ENCODE measurements at regions not wholly inside any gene's neighbourhood (a gene's known extent, or its start where the extent isn't known, plus 50 kb on each side); places are given as distances from the start of the nearest gene placed in this dataset.

DNA sequence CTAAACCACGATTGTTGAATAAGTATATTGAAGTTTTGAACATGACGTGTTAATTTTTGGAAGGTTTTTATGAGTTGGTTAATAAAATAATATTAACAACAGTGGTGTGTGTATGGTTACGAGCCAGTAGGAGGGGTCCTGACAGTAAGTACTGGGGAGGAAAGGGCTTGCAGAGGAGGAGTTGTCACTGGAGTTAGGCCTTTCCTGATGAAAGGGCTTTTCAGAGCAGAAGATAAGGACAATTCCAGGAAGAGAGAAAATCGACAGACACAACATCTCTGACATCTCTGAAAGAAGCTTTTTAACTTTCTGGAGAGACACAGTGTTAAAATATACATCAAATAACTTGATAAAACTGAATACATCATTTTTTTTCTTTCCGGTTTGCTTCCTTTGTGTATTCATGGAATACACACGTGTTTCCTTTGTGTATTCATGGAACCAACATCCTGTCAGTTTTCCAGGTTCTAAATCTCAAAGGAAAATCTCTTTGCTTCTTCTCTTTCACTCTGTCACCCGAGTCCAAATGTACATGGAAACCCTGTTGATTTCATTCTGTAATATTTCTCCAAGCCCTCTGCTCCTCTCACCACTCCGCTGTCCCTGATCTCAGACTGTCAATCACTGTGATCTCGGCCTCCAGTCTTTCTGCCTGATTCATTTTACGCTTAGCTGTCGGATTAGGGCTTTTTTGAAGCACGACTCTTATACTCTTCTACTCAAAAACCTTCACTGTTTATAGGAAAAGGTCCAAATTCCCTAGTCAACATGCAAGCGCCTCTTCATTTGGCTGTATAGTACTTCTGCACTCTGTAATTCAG lies 374.4 kb downstream of the DLEU7 start:
- TF ChIP-seq, protein P1, sequence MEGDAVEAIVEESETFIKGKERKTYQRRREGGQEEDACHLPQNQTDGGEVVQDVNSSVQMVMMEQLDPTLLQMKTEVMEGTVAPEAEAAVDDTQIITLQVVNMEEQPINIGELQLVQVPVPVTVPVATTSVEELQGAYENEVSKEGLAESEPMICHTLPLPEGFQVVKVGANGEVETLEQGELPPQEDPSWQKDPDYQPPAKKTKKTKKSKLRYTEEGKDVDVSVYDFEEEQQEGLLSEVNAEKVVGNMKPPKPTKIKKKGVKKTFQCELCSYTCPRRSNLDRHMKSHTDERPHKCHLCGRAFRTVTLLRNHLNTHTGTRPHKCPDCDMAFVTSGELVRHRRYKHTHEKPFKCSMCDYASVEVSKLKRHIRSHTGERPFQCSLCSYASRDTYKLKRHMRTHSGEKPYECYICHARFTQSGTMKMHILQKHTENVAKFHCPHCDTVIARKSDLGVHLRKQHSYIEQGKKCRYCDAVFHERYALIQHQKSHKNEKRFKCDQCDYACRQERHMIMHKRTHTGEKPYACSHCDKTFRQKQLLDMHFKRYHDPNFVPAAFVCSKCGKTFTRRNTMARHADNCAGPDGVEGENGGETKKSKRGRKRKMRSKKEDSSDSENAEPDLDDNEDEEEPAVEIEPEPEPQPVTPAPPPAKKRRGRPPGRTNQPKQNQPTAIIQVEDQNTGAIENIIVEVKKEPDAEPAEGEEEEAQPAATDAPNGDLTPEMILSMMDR (IDR thresholded peaks at IDR 0.05), result no peak
- TF ChIP-seq POLR2A (IDR thresholded peaks at IDR 0.05), result no peak

Measured in heart left ventricle (tissue), 13 donors.